AG04449 (cell line): ENCODE measurements at regions not wholly inside any gene's neighbourhood (a gene's known extent, or its start where the extent isn't known, plus 50 kb on each side); places are given as distances from the start of the nearest gene placed in this dataset.

Source experiments
- CTCF ChIA-PET: fragments of 350-600 bp; formaldehyde crosslinking; extraction: SDS; loops from one replicate; lab custom pipeline; 2021; ENCODE audit warnings: antibody characterized with exemption; lab: Yijun Ruan, JAX
- POLR2A ChIA-PET: fragments of 400-600, 350-600 bp; formaldehyde crosslinking; extraction: SDS; loops from one replicate; lab custom pipeline; 2020; ENCODE audit warnings: antibody characterized with exemption, inconsistent platforms; lab: Yijun Ruan, JAX
- DNase-seq: peaks from one replicate; pipeline ENCODE4 v3.0.0-alpha.2; 2010; ENCODE audit warnings: low read depth, low spot score
- H3K4me3 ChIP-seq: 2 replicates; pipeline ENCODE4 v1.5.1; 2011; ENCODE audit warnings: low read depth, mild to moderate bottlenecking, control low read depth, low read length
- TF ChIP-seq, protein P1 (sequence below): IDR thresholded peaks from one replicate; pipeline ENCODE4 v1.5.1; 2011; ENCODE audit warnings: mild to moderate bottlenecking, moderate library complexity, low read length, control low read depth, inconsistent platforms; ENCODE audit not compliant: insufficient read depth; ENCODE audit errors: missing control alignments

DNA sequence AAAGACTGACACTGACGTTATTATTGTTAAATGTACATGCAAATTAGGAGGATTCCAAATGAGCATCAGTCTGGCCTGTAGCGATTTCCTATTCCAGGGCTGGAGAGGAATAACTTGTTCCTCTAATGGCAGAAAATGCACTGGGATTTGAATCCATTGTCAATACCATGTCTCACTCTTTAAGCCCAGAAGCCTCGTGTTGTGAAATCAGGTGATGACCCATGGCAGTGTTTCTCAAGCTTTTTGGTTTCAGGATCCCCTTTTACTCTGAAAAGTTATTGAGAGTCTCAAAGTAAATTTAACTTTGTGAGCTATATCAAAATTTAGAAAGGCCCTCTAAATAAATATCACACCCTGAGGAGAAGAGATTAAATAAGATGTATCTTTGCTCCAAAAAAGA lies 279.2 kb downstream of the GALR1 start:
- CTCF ChIA-PET, result no interaction called here
- DNase-seq, result no peak
- POLR2A ChIA-PET, result no interaction called here
- TF ChIP-seq, protein P1, sequence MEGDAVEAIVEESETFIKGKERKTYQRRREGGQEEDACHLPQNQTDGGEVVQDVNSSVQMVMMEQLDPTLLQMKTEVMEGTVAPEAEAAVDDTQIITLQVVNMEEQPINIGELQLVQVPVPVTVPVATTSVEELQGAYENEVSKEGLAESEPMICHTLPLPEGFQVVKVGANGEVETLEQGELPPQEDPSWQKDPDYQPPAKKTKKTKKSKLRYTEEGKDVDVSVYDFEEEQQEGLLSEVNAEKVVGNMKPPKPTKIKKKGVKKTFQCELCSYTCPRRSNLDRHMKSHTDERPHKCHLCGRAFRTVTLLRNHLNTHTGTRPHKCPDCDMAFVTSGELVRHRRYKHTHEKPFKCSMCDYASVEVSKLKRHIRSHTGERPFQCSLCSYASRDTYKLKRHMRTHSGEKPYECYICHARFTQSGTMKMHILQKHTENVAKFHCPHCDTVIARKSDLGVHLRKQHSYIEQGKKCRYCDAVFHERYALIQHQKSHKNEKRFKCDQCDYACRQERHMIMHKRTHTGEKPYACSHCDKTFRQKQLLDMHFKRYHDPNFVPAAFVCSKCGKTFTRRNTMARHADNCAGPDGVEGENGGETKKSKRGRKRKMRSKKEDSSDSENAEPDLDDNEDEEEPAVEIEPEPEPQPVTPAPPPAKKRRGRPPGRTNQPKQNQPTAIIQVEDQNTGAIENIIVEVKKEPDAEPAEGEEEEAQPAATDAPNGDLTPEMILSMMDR, result no peak
- no peak overlapping the region for H3K4me3 ChIP-seq

DNA sequence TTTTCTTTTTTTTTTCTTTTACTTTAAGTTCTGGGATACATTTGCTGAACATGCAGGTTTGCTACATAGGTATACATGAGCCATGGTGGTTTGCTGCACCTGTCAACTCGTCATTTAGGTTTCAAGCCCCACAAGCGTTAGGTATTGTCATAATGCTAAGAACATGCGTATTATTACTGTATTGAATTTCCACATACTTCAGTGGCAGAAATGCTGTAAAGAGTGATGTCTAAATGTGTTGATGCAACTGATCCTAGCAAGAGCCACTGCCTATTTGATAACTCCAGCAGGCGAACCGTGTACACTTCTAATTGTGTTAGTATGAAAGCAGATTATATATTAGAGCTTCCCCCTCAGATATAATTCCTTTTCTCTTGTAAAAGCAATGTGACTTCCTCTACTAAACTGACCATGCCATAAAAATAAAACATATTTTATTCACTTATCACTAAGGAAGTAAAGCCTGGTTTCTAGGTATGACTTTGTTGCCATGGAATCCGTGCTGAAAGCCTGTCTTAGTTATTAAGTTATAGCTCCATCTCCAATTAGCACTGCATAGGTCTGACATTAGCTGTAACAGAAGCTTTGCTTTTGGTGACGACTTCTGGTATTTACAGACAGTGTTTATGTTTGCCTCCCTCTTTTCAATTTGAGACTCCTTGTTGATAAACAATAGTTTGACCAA lies 280.0 kb downstream of the GALR1 start:
- no peak overlapping the region for H3K4me3 ChIP-seq
- ChIA-PET POLR2A (no interaction called here), CTCF (no interaction called here)
- TF ChIP-seq, protein P1, result no peak
- no peak for DNase-seq

DNA sequence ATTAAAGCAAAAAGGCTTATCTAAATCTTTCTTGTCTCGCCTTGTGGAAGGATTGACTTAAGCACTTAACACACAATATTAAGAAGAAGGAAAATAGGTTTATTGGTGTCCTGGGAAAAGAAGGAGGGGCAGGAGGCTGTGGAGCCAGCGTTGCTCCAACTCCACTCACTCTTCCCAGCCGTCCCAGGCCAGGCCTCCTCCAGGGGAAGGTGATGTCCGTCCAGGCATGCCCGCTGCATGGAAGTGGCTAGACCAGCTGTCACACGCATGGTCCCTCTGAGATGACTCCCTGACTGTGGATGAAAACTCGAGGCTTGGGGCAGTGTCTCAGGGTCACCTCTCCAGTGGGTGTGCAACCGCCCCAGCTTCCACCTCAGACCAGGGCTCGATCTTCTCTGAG lies 281.1 kb downstream of the GALR1 start:
- CTCF ChIA-PET, result no interaction called here
- POLR2A ChIA-PET, result no interaction called here
- no peak for DNase-seq
- TF ChIP-seq, protein P1, result no peak
- no peak overlapping the region for H3K4me3 ChIP-seq

DNA sequence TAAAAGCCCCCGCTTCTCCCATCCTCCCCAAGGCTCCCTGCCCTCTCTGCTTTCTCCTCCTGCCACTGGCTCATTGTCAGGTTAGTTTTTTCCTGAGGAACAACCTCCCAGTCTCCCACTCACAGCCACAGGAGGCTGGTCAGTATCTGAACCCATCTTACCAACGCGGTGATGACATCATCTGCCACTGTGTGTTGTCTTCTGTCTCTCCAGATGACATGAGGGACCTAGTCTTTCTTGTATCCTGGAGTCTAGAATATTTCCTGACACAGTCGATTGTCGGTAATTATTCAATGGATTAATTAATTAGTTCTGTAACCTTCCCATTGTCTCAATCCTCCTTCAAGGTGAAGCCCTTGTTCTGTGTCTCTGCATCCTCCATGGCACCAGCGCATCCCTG lies 290.2 kb downstream of the GALR1 start:
- no peak overlapping the region for H3K4me3 ChIP-seq
- DNase-seq, result no peak
- POLR2A ChIA-PET, result no interaction called here
- TF ChIP-seq, protein P1, result no peak
- CTCF ChIA-PET, result no interaction called here

DNA sequence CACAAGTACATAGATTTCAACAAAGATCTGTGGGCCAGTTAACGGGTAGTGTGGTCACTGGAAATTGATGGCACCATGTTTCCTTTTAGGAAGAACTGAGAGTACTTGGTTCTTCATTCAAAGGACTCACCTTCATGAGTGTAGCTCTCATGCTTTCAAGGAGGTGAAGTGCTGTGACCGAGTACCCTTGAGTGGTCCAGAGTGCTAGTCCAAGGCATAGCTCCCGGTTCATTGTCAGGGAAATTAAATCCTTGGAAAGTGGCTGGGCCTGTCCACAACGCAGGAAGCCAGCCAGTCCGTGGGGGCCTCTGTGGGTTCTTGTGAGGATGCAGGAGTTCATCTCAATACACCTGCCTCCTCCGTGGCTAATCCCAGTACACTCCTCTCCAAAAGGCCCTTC lies 295.1 kb downstream of the GALR1 start:
- ChIA-PET POLR2A (no interaction called here), CTCF (no interaction called here)
- H3K4me3 ChIP-seq, result no peak overlapping the region
- DNase-seq, result no peak
- TF ChIP-seq, protein P1, result no peak

DNA sequence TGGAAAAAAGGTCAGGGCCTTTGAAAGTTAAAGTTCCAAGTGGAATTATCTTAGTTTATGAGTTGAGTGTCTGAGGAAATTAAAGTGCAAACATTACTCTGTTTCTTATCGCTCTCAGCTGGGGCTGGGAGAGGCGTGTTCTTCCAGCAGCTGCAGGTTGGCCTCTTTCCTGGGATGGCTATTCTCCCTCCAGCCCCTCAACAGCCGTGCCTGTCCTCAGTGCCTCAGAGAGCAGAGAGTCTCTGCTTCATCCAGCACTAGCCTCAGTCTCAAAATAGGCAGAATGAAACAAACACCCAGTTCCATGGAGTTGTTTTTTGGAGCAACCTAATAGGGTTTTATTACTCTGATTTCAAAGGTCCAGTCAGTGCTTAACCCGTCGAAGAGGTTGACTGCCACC lies 298.1 kb downstream of the GALR1 start:
- no peak overlapping the region for H3K4me3 ChIP-seq
- TF ChIP-seq, protein P1, result no peak
- DNase-seq, result no peak
- ChIA-PET CTCF (no interaction called here), POLR2A (no interaction called here)
